ENCODE measurements at regions not wholly inside any gene's neighbourhood (a gene's known extent, or its start where the extent isn't known, plus 50 kb on each side); places are given as distances from the start of the nearest gene placed in this dataset.

- no peak for TF ChIP-seq POLR2A (IDR thresholded peaks at IDR 0.05; ENCODE audit: low read length)
- no peak for TF ChIP-seq GATA1 (IDR thresholded peaks at IDR 0.05; ENCODE audit: low read depth, low read length)
These were observed 447.8 kb downstream of the MFSD1 start for GRCh38 chr3:159249472-159250174.

All from erythroblast (primary cell).